Activated CD4-positive, alpha-beta memory T cell treated with anti-CD3 and anti-CD28 coated beads, Interleukin-2, amount 10 ng/mL, durations not matched to agents 7 days and 5 days (primary cell): ENCODE measurements at regions not wholly inside any gene's neighbourhood (a gene's known extent, or its start where the extent isn't known, plus 50 kb on each side); places are given as distances from the start of the nearest gene placed in this dataset.

ENCODE experiments used
- CTCF ChIA-PET: fragments of 350-600 bp; sonication (Branson Sonifier 250); formaldehyde crosslinking; loops from one replicate; lab custom pipeline; 2021; ENCODE audit warnings: antibody characterized with exemption, inconsistent platforms; lab: Charles Lee
- POLR2A ChIA-PET: fragments of 350-600 bp; sonication (Branson Sonifier 250); formaldehyde crosslinking; loops from one replicate; lab custom pipeline; 2021; ENCODE audit warnings: antibody characterized with exemption; lab: Charles Lee
- DNase-seq: peaks from one replicate; pipeline ENCODE4 v3.0.0-alpha.2; 2020
- H3K27ac Mint-ChIP-seq: one replicate; pipeline ENCODE4 v1.8.0; 2021; ENCODE audit warnings: mild to moderate bottlenecking, mixed read lengths
- H3K27me3 Mint-ChIP-seq: one replicate; pipeline ENCODE4 v1.8.0; 2021; ENCODE audit warnings: mixed read lengths
- H3K36me3 Mint-ChIP-seq: one replicate; pipeline ENCODE4 v1.8.0; 2021; ENCODE audit warnings: low read depth, mixed read lengths
- H3K4me1 Mint-ChIP-seq: one replicate; pipeline ENCODE4 v1.8.0; 2021; ENCODE audit warnings: mixed read lengths
- H3K4me3 Mint-ChIP-seq: one replicate; pipeline ENCODE4 v1.8.0; 2021; ENCODE audit warnings: mild to moderate bottlenecking, mixed read lengths
- H3K9me3 Mint-ChIP-seq: one replicate; pipeline ENCODE4 v1.8.0; 2021; ENCODE audit warnings: mixed read lengths

DNA sequence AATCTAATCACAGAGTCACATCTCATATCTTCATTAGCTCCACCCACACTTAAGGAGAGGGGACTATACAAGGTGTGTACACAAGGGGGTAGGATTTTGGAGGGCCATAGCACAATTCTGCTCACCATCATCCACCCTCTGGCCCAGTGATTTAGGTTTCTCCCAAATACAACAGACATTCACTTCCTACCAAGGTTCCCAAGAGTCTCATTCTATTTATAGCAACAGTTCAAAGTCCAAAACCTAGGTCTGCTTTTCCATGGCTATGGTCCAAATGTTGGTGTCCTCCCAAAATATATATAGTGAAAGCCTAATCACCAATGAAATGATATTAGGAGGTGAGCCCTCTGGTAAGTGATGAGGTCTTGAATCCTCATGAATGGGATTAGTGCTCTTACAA lies 353.2 kb upstream of the PLD5 start:
- Mint-ChIP-seq H3K9me3 (no peaks in the 10 kb centered on the region), H3K36me3 (no peaks in the 10 kb centered on the region), H3K27ac (no peak overlapping the region), H3K4me3 (no peak overlapping the region), H3K4me1 (no peaks in the 10 kb centered on the region), H3K27me3 (no peaks in the 10 kb centered on the region)
- ChIA-PET CTCF (no interaction called here), POLR2A (no interaction called here)
- no peak for DNase-seq

GRCh38 chr1:242877229-242877628 lies 352.7 kb upstream of the PLD5 start:
- Mint-ChIP-seq H3K36me3 (no peaks in the 10 kb centered on the region), H3K9me3 (no peaks in the 10 kb centered on the region), H3K4me1 (no peaks in the 10 kb centered on the region), H3K27ac (no peak overlapping the region), H3K4me3 (no peak overlapping the region), H3K27me3 (no peaks in the 10 kb centered on the region)
- ChIA-PET CTCF (no interaction called here), POLR2A (no interaction called here)
- DNase-seq, result no peak

- ChIA-PET POLR2A (no interaction called here), CTCF (no interaction called here)
- Mint-ChIP-seq H3K27me3 (no peaks in the 10 kb centered on the region), H3K27ac (no peak overlapping the region), H3K4me1 (no peaks in the 10 kb centered on the region), H3K9me3 (no peaks in the 10 kb centered on the region), H3K36me3 (no peaks in the 10 kb centered on the region), H3K4me3 (no peak overlapping the region)
- no peak for DNase-seq
These were observed 351.5 kb upstream of the PLD5 start for GRCh38 chr1:242876030-242876429.

- no peaks in the 10 kb centered on the region for H3K4me1 Mint-ChIP-seq
- H3K4me3 Mint-ChIP-seq, result no peak overlapping the region
- no peak overlapping the region for H3K27ac Mint-ChIP-seq
- no peak for DNase-seq
- no peaks in the 10 kb centered on the region for H3K9me3 Mint-ChIP-seq
- ChIA-PET POLR2A (no interaction called here), CTCF (no interaction called here)
- no peaks in the 10 kb centered on the region for H3K36me3 Mint-ChIP-seq
- H3K27me3 Mint-ChIP-seq, result no peaks in the 10 kb centered on the region
These were observed 349.2 kb upstream of the PLD5 start for GRCh38 chr1:242873661-242874060.

DNA sequence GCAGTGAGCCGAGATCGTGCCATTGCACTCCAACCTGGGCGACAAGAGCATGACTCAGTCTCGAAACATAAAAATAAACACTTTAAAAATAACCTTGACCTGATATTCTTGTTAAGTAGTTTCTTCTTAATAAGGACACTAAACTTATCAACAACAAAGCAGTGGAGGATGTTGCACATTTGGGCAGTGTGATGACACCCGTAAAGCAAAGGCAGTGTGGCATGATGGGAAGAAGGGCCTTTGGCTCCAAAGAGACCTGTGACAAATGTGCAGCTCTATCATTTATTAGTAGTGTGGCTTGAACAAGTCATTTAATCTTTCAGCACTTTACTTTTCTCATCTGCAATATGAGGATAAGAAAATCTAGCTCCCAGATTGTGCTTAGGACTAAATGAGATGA lies 348.0 kb upstream of the PLD5 start:
- POLR2A ChIA-PET, result no interaction called here
- Mint-ChIP-seq H3K9me3 (no peaks in the 10 kb centered on the region), H3K36me3 (no peaks in the 10 kb centered on the region)

GRCh38 chr1:242871471-242872030 lies 347.1 kb upstream of the PLD5 start:
- Mint-ChIP-seq H3K27ac (no peak overlapping the region), H3K4me1 (no peaks in the 10 kb centered on the region), H3K9me3 (no peaks in the 10 kb centered on the region), H3K36me3 (no peaks in the 10 kb centered on the region), H3K4me3 (no peak overlapping the region), H3K27me3 (no peaks in the 10 kb centered on the region)
- CTCF ChIA-PET, result interaction anchor here (0.6 kb wide), 1 partner anchor 1104 kb away, joined by 3 read pairs; no protein-coding TSS in a partner anchor
- DNase-seq, result no peak
- POLR2A ChIA-PET, result no interaction called here

More for the DNA sequence above, 348.0 kb upstream of the PLD5 start:
- H3K27me3 Mint-ChIP-seq, result no peaks in the 10 kb centered on the region
- no peaks in the 10 kb centered on the region for H3K4me1 Mint-ChIP-seq
- H3K27ac Mint-ChIP-seq, result no peak overlapping the region
- no peak overlapping the region for H3K4me3 Mint-ChIP-seq
- DNase-seq, result no peak
- CTCF ChIA-PET, result no interaction called here

GRCh38 chr1:242870966-242871365 lies 346.5 kb upstream of the PLD5 start:
- Mint-ChIP-seq H3K4me1 (no peaks in the 10 kb centered on the region), H3K9me3 (no peaks in the 10 kb centered on the region), H3K36me3 (no peaks in the 10 kb centered on the region), H3K27me3 (no peaks in the 10 kb centered on the region), H3K4me3 (no peak overlapping the region), H3K27ac (no peak overlapping the region)
- CTCF ChIA-PET, result interaction anchor here (0.6 kb wide), 1 partner anchor 1104 kb away, joined by 3 read pairs; no protein-coding TSS in a partner anchor
- POLR2A ChIA-PET, result no interaction called here
- no peak for DNase-seq

- no peak overlapping the region for H3K27ac Mint-ChIP-seq
- peaks cover 4% of the 10 kb centered on the region for H3K9me3 Mint-ChIP-seq
- no peaks in the 10 kb centered on the region for H3K36me3 Mint-ChIP-seq
- ChIA-PET POLR2A (no interaction called here), CTCF (no interaction called here)
- DNase-seq, result no peak
- H3K4me3 Mint-ChIP-seq, result no peak overlapping the region
- no peaks in the 10 kb centered on the region for H3K27me3 Mint-ChIP-seq
- no peaks in the 10 kb centered on the region for H3K4me1 Mint-ChIP-seq
These were observed 331.8 kb upstream of the PLD5 start for GRCh38 chr1:242856289-242856688.

GRCh38 chr1:242854466-242854865 lies 330.0 kb upstream of the PLD5 start:
- Mint-ChIP-seq H3K36me3 (no peaks in the 10 kb centered on the region), H3K4me1 (no peaks in the 10 kb centered on the region), H3K27ac (no peak overlapping the region), H3K4me3 (no peak overlapping the region), H3K9me3 (peaks cover 9% of the 10 kb centered on the region), H3K27me3 (no peaks in the 10 kb centered on the region)
- ChIA-PET POLR2A (no interaction called here), CTCF (no interaction called here)
- DNase-seq, result no peak

DNA sequence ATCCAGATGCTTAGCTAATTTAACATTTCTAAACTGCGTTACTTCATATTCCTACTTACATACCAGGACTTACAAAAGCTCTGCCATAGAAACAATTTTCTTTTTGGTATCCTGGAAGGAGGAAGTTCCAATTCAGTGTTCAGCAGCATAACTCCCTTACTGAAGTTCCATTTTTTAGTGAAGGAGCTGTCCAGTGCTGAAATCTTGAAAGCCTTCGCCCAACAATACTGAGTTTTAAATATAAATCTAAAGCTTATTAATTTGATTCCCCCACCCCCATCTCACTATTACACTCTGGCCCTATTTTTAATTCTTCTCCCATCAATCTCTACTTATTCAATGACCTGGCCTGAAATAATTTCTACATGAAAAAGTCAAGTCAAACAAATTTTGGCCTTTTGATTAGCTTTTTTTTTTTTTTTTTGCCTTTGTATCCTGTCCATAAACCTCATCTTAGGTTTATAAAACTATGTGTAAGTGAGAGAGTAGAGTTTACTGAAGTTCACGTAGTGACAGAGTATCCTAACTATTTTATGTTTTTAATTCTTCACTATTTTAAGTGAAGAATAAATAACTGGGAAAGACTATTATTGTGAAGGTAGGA lies 323.0 kb upstream of the PLD5 start:
- CTCF ChIA-PET, result no interaction called here
- Mint-ChIP-seq H3K9me3 (peaks cover 6% of the 10 kb centered on the region), H3K4me3 (no peak overlapping the region), H3K4me1 (no peaks in the 10 kb centered on the region), H3K27me3 (no peaks in the 10 kb centered on the region), H3K36me3 (no peaks in the 10 kb centered on the region), H3K27ac (no peak overlapping the region)
- DNase-seq, result no peak
- POLR2A ChIA-PET, result no interaction called here

- Mint-ChIP-seq H3K4me3 (no peak overlapping the region), H3K27me3 (no peaks in the 10 kb centered on the region), H3K9me3 (peaks cover 2% of the 10 kb centered on the region), H3K27ac (no peak overlapping the region), H3K4me1 (no peaks in the 10 kb centered on the region), H3K36me3 (no peaks in the 10 kb centered on the region)
- ChIA-PET POLR2A (no interaction called here), CTCF (interaction anchor here (0.6 kb wide), 1 partner anchor 1414 kb away, joined by 5 read pairs; no protein-coding TSS in a partner anchor)
- DNase-seq, result no peak
These were observed 317.6 kb upstream of the PLD5 start for GRCh38 chr1:242842094-242842493.

DNA sequence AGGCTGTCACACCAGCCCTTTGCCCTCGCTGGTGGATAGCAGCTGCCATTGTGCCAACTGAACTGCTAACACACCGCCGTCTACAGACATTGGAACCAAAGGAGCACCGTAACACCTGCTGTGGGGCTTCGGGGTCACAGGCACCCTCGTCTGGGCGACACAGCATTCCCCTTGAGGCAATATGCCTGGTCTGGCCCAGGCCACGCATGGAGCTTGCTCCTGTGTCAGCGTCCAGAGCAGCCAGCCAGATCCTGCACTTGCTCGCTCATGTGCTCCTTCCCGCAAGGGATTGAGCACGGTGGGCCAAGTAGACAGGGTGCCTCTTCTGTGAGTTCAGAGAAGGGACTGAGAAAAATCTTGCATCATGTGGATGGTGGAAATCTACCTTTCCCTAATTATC lies 314.6 kb upstream of the PLD5 start:
- H3K27ac Mint-ChIP-seq, result no peak overlapping the region
- H3K4me1 Mint-ChIP-seq, result no peaks in the 10 kb centered on the region
- no peak for DNase-seq
- ChIA-PET POLR2A (no interaction called here), CTCF (no interaction called here)
- no peaks in the 10 kb centered on the region for H3K36me3 Mint-ChIP-seq
- H3K27me3 Mint-ChIP-seq, result no peaks in the 10 kb centered on the region
- peaks cover 2% of the 10 kb centered on the region for H3K9me3 Mint-ChIP-seq
- H3K4me3 Mint-ChIP-seq, result no peak overlapping the region

DNA sequence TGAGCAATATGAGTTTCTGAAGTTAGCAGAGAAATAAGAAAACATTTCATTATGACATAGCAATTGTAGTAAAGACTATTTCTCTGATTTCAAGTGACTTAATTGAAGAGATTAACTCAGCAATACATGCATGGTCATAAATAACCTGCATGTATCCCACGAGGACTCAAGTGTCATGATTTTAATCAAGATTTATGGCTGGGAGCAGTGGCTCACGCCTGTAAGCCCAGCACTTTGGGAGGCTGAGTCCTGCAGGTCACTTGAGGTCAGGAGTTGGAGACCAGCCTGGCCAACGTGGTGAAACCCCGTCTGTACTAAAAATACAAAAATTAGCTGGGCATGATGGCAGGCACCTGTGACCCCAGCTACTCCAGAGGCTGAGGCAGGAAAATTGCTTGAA lies 311.9 kb upstream of the PLD5 start:
- no peaks in the 10 kb centered on the region for H3K9me3 Mint-ChIP-seq
- CTCF ChIA-PET, result no interaction called here
- no peak overlapping the region for H3K27ac Mint-ChIP-seq

GRCh38 chr1:242828828-242829227 lies 304.3 kb upstream of the PLD5 start:
- ChIA-PET POLR2A (no interaction called here), CTCF (no interaction called here)
- no peak overlapping the region for H3K27ac Mint-ChIP-seq
- no peaks in the 10 kb centered on the region for H3K9me3 Mint-ChIP-seq
- H3K4me1 Mint-ChIP-seq, result no peaks in the 10 kb centered on the region
- no peak for DNase-seq
- no peaks in the 10 kb centered on the region for H3K27me3 Mint-ChIP-seq
- H3K36me3 Mint-ChIP-seq, result no peaks in the 10 kb centered on the region
- no peak overlapping the region for H3K4me3 Mint-ChIP-seq

More for the DNA sequence above, 311.9 kb upstream of the PLD5 start:
- no peaks in the 10 kb centered on the region for H3K27me3 Mint-ChIP-seq
- no peak for DNase-seq
- H3K4me3 Mint-ChIP-seq, result no peak overlapping the region
- no peaks in the 10 kb centered on the region for H3K4me1 Mint-ChIP-seq
- POLR2A ChIA-PET, result no interaction called here
- no peaks in the 10 kb centered on the region for H3K36me3 Mint-ChIP-seq
